HEK293 (cell line): ENCODE measurements at regions not wholly inside any gene's neighbourhood (a gene's known extent, or its start where the extent isn't known, plus 50 kb on each side); places are given as distances from the start of the nearest gene placed in this dataset.

Source experiments
- CTCF ChIA-PET: fragments of 350-600 bp; formaldehyde crosslinking; extraction: SDS; loops from one replicate; lab custom pipeline; 2021; ENCODE audit warnings: antibody characterized with exemption; lab: Yijun Ruan, JAX
- POLR2A ChIA-PET: fragments of 300-600 bp; formaldehyde crosslinking; extraction: SDS; loops from one replicate; lab custom pipeline; 2020; ENCODE audit warnings: antibody characterized with exemption, inconsistent platforms; lab: Yijun Ruan, JAX
- H3K27ac ChIP-seq: fragments of 200-500 bp; sonication (Bioruptor generic); 2 replicates; pipeline ENCODE4 v1.5.1; 2014; ENCODE audit warnings: low read depth, low read length, control low read depth, inconsistent platforms; ENCODE audit errors: extremely low read depth
- H3K36me3 ChIP-seq, 2 experiments: fragments of 200-500 bp in 1 of 2; sonication (Bioruptor generic) in 1 of 2; 1 replicate in 1 of 2; 2 replicates in 1 of 2; pipeline ENCODE4 v1.5.1; 2014 to 2017; ENCODE audit warnings: inconsistent platforms in 2 of 2, low read length in 2 of 2; ENCODE audit not compliant: control insufficient read depth in 2 of 2, insufficient read depth in 1 of 2
- H3K4me1 ChIP-seq: fragments of 200-500 bp; sonication (Bioruptor generic); 2 replicates; pipeline ENCODE4 v1.5.1; 2014; ENCODE audit warnings: mild to moderate bottlenecking, low read length, inconsistent platforms; ENCODE audit not compliant: control insufficient read depth, insufficient read depth
- H3K4me3 ChIP-seq: 2 replicates; pipeline ENCODE4 v1.5.1; 2011; ENCODE audit warnings: low read depth, mild to moderate bottlenecking, control low read depth, low read length, moderate library complexity
- H3K9me3 ChIP-seq: fragments of 200-500 bp; sonication (Bioruptor generic); 2 replicates; pipeline ENCODE4 v1.5.1; 2014; ENCODE audit warnings: low read depth, low read length, inconsistent platforms; ENCODE audit not compliant: control insufficient read depth, insufficient read depth
- GFI1B ChIP-seq: fragments of 450-650 bp; formaldehyde crosslinking; IDR thresholded peaks from 2 replicates; pipeline ENCODE4 v1.5.1; 2016; ENCODE audit warnings: missing biosample characterization, missing genetic modification characterization
- GLI4 ChIP-seq: fragments of 450-650 bp; formaldehyde crosslinking; IDR thresholded peaks from 2 replicates; pipeline ENCODE4 v1.5.1; 2016; ENCODE audit warnings: missing biosample characterization, missing genetic modification characterization
- KLF7 ChIP-seq: fragments of 450-650 bp; formaldehyde crosslinking; IDR thresholded peaks from 2 replicates; pipeline ENCODE4 v1.5.1; 2016; ENCODE audit warnings: missing biosample characterization, missing genetic modification characterization, borderline replicate concordance
- ZFP69B ChIP-seq: fragments of 450-650 bp; formaldehyde crosslinking; IDR thresholded peaks from 2 replicates; pipeline ENCODE4 v1.5.1; 2016; ENCODE audit warnings: missing biosample characterization, missing genetic modification characterization
- ZNF248 ChIP-seq: fragments of 450-650 bp; formaldehyde crosslinking; IDR thresholded peaks from 2 replicates; pipeline ENCODE4 v1.5.1; 2017; ENCODE audit warnings: missing biosample characterization, missing genetic modification characterization
- ZNF37A ChIP-seq: fragments of 450-650 bp; IDR thresholded peaks from 2 replicates; pipeline ENCODE4 v1.5.1; 2018; ENCODE audit warnings: missing biosample characterization, missing genetic modification characterization
- ZNF416 ChIP-seq: fragments of 450-650 bp; formaldehyde crosslinking; IDR thresholded peaks from 2 replicates; pipeline ENCODE4 v1.5.1; 2016; ENCODE audit warnings: missing biosample characterization, missing genetic modification characterization
- ZNF423 ChIP-seq: fragments of 450-650 bp; formaldehyde crosslinking; IDR thresholded peaks from 2 replicates; pipeline ENCODE4 v1.5.1; 2016; ENCODE audit warnings: missing biosample characterization, missing genetic modification characterization
- ZNF571 ChIP-seq: fragments of 450-650 bp; formaldehyde crosslinking; IDR thresholded peaks from 2 replicates; pipeline ENCODE4 v1.5.0; 2017; ENCODE audit warnings: missing biosample characterization, missing genetic modification characterization
- ZNF624 ChIP-seq: fragments of 450-650 bp; formaldehyde crosslinking; IDR thresholded peaks from 2 replicates; pipeline ENCODE4 v1.5.1; 2017; ENCODE audit warnings: missing biosample characterization, missing genetic modification characterization
- ZNF701 ChIP-seq: fragments of 450-650 bp; formaldehyde crosslinking; IDR thresholded peaks from 2 replicates; pipeline ENCODE4 v1.5.1; 2016; ENCODE audit warnings: missing biosample characterization, missing genetic modification characterization
- TF ChIP-seq, protein P1 (sequence below): fragments of 450-650 bp; IDR thresholded peaks from 2 replicates; pipeline ENCODE4 v1.5.1; 2018; ENCODE audit warnings: missing biosample characterization, mild to moderate bottlenecking, missing genetic modification characterization
- TF ChIP-seq, protein P2 (sequence below): fragments of 450-650 bp; formaldehyde crosslinking; IDR thresholded peaks from 2 replicates; pipeline ENCODE4 v1.5.1; 2016; ENCODE audit warnings: missing biosample characterization, missing genetic modification characterization
- TF ChIP-seq, protein P3 (sequence below): fragments of 450-650 bp; formaldehyde crosslinking; IDR thresholded peaks from 2 replicates; pipeline ENCODE4 v1.5.1; 2017; ENCODE audit warnings: missing biosample characterization, missing genetic modification characterization
- TF ChIP-seq, protein P4 (sequence below): fragments of 450-650 bp; formaldehyde crosslinking; IDR thresholded peaks from 2 replicates; pipeline ENCODE4 v1.5.1; 2016; ENCODE audit warnings: missing biosample characterization, missing genetic modification characterization
- TF ChIP-seq, protein P5 (sequence below): fragments of 450-650 bp; formaldehyde crosslinking; conservative IDR thresholded peaks from 2 replicates; pipeline ENCODE4 v1.5.1; 2016; ENCODE audit warnings: low read depth, missing biosample characterization, missing genetic modification characterization
- TF ChIP-seq, protein P6 (sequence below): fragments of 450-650 bp; formaldehyde crosslinking; IDR thresholded peaks from 2 replicates; pipeline ENCODE4 v1.5.1; 2017; ENCODE audit warnings: missing biosample characterization, missing genetic modification characterization

DNA sequence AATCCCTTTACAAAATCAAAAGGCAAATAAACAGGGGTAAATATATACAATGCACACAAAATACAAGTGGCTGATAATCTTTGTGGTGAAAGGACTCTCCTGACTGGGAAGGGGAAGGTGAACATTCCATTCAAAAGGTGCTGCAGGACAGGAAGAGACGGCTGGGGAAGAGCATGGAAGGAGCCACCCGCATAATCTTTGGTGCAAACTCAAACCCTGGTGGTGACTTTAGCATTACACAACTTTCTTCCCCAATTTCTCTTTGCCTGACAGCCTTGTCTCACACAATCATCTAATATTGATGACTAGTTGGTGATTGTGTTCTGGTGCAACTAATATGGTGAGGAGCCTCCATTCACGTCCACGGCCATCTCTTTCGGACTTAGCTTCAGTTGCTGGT lies 117.0 kb upstream of the EGFR start:
- H3K4me1 ChIP-seq, result no peaks in the 10 kb centered on the region
- ChIA-PET CTCF (no interaction called here), POLR2A (no interaction called here)
- no peak overlapping the region for H3K4me3 ChIP-seq
- H3K27ac ChIP-seq, result no peak overlapping the region
- H3K9me3 ChIP-seq, result no peaks in the 10 kb centered on the region
- TF ChIP-seq, protein P1, sequence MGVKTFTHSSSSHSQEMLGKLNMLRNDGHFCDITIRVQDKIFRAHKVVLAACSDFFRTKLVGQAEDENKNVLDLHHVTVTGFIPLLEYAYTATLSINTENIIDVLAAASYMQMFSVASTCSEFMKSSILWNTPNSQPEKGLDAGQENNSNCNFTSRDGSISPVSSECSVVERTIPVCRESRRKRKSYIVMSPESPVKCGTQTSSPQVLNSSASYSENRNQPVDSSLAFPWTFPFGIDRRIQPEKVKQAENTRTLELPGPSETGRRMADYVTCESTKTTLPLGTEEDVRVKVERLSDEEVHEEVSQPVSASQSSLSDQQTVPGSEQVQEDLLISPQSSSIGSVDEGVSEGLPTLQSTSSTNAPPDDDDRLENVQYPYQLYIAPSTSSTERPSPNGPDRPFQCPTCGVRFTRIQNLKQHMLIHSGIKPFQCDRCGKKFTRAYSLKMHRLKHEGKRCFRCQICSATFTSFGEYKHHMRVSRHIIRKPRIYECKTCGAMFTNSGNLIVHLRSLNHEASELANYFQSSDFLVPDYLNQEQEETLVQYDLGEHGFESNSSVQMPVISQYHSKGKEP (tag by site-specific recombination), result no peak
- TF ChIP-seq, all 188 proteins: peak for 0
- H3K36me3 ChIP-seq, result no peaks in the 10 kb centered on the region

DNA sequence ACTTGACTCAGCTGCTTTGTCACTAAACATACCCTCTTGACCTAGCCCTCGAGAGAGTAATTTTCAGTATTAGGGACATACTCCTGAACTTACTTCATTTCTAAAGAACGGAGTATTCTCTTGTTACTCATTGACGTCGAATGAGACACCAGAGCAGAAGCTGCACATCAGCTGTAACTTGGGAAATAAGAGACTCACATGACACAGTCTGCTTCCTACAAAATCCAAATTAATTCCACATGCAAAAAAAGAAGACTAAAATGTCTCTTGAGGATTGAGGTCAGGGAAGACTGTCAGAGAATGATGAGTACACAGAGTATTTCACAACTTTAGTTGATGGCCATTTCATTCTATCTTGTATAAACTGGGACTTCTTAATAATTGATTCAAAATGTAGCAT lies 114.7 kb upstream of the EGFR start:
- TF ChIP-seq, protein P2, sequence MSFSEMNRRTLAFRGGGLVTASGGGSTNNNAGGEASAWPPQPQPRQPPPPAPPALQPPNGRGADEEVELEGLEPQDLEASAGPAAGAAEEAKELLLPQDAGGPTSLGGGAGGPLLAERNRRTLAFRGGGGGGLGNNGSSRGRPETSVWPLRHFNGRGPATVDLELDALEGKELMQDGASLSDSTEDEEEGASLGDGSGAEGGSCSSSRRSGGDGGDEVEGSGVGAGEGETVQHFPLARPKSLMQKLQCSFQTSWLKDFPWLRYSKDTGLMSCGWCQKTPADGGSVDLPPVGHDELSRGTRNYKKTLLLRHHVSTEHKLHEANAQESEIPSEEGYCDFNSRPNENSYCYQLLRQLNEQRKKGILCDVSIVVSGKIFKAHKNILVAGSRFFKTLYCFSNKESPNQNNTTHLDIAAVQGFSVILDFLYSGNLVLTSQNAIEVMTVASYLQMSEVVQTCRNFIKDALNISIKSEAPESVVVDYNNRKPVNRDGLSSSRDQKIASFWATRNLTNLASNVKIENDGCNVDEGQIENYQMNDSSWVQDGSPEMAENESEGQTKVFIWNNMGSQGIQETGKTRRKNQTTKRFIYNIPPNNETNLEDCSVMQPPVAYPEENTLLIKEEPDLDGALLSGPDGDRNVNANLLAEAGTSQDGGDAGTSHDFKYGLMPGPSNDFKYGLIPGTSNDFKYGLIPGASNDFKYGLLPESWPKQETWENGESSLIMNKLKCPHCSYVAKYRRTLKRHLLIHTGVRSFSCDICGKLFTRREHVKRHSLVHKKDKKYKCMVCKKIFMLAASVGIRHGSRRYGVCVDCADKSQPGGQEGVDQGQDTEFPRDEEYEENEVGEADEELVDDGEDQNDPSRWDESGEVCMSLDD, result no peak
- TF ChIP-seq, protein P3, sequence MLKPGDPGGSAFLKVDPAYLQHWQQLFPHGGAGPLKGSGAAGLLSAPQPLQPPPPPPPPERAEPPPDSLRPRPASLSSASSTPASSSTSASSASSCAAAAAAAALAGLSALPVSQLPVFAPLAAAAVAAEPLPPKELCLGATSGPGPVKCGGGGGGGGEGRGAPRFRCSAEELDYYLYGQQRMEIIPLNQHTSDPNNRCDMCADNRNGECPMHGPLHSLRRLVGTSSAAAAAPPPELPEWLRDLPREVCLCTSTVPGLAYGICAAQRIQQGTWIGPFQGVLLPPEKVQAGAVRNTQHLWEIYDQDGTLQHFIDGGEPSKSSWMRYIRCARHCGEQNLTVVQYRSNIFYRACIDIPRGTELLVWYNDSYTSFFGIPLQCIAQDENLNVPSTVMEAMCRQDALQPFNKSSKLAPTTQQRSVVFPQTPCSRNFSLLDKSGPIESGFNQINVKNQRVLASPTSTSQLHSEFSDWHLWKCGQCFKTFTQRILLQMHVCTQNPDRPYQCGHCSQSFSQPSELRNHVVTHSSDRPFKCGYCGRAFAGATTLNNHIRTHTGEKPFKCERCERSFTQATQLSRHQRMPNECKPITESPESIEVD (tag by site-specific recombination), result no peak
- TF ChIP-seq, protein P4, sequence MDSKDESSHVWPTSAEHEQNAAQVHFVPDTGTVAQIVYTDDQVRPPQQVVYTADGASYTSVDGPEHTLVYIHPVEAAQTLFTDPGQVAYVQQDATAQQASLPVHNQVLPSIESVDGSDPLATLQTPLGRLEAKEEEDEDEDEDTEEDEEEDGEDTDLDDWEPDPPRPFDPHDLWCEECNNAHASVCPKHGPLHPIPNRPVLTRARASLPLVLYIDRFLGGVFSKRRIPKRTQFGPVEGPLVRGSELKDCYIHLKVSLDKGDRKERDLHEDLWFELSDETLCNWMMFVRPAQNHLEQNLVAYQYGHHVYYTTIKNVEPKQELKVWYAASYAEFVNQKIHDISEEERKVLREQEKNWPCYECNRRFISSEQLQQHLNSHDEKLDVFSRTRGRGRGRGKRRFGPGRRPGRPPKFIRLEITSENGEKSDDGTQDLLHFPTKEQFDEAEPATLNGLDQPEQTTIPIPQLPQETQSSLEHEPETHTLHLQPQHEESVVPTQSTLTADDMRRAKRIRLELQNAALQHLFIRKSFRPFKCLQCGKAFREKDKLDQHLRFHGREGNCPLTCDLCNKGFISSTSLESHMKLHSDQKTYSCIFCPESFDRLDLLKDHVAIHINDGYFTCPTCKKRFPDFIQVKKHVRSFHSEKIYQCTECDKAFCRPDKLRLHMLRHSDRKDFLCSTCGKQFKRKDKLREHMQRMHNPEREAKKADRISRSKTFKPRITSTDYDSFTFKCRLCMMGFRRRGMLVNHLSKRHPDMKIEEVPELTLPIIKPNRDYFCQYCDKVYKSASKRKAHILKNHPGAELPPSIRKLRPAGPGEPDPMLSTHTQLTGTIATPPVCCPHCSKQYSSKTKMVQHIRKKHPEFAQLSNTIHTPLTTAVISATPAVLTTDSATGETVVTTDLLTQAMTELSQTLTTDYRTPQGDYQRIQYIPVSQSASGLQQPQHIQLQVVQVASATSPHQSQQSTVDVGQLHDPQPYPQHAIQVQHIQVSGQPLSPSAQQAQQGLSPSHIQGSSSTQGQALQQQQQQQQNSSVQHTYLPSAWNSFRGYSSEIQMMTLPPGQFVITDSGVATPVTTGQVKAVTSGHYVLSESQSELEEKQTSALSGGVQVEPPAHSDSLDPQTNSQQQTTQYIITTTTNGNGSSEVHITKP (tag by site-specific recombination), result no peak
- TF ChIP-seq ZNF701 (tag by site-specific recombination) (no peak), ZNF423 (tag by site-specific recombination) (no peak), ZNF624 (tag by site-specific recombination) (no peak), ZNF248 (tag by site-specific recombination) (no peak), ZNF416 (tag by site-specific recombination) (no peak), ZNF571 (tag by site-specific recombination) (no peak), ZFP69B (tag by site-specific recombination) (no peak), GFI1B (tag by site-specific recombination) (no peak), KLF7 (tag by site-specific recombination) (no peak), GLI4 (tag by site-specific recombination) (no peak), ZNF37A (tag by site-specific recombination) (no peak)
- TF ChIP-seq, protein P5, sequence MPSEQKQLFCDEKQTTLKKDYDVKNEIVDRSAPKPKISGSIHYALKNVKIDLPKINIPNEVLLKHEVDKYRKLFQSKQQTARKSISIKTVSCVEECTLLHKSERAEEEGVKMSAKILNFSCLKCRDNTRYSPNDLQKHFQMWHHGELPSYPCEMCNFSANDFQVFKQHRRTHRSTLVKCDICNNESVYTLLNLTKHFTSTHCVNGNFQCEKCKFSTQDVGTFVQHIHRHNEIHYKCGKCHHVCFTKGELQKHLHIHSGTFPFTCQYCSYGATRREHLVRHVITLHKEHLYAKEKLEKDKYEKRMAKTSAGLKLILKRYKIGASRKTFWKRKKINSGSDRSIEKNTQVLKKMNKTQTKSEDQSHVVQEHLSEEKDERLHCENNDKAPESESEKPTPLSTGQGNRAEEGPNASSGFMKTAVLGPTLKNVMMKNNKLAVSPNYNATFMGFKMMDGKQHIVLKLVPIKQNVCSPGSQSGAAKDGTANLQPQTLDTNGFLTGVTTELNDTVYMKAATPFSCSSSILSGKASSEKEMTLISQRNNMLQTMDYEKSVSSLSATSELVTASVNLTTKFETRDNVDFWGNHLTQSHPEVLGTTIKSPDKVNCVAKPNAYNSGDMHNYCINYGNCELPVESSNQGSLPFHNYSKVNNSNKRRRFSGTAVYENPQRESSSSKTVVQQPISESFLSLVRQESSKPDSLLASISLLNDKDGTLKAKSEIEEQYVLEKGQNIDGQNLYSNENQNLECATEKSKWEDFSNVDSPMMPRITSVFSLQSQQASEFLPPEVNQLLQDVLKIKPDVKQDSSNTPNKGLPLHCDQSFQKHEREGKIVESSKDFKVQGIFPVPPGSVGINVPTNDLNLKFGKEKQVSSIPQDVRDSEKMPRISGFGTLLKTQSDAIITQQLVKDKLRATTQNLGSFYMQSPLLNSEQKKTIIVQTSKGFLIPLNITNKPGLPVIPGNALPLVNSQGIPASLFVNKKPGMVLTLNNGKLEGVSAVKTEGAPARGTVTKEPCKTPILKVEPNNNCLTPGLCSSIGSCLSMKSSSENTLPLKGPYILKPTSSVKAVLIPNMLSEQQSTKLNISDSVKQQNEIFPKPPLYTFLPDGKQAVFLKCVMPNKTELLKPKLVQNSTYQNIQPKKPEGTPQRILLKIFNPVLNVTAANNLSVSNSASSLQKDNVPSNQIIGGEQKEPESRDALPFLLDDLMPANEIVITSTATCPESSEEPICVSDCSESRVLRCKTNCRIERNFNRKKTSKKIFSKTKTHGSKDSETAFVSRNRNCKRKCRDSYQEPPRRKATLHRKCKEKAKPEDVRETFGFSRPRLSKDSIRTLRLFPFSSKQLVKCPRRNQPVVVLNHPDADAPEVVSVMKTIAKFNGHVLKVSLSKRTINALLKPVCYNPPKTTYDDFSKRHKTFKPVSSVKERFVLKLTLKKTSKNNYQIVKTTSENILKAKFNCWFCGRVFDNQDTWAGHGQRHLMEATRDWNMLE (tag by site-specific recombination), result no peak
- TF ChIP-seq, protein P6, sequence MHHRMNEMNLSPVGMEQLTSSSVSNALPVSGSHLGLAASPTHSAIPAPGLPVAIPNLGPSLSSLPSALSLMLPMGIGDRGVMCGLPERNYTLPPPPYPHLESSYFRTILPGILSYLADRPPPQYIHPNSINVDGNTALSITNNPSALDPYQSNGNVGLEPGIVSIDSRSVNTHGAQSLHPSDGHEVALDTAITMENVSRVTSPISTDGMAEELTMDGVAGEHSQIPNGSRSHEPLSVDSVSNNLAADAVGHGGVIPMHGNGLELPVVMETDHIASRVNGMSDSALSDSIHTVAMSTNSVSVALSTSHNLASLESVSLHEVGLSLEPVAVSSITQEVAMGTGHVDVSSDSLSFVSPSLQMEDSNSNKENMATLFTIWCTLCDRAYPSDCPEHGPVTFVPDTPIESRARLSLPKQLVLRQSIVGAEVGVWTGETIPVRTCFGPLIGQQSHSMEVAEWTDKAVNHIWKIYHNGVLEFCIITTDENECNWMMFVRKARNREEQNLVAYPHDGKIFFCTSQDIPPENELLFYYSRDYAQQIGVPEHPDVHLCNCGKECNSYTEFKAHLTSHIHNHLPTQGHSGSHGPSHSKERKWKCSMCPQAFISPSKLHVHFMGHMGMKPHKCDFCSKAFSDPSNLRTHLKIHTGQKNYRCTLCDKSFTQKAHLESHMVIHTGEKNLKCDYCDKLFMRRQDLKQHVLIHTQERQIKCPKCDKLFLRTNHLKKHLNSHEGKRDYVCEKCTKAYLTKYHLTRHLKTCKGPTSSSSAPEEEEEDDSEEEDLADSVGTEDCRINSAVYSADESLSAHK (tag by site-specific recombination), result no peak
- TF ChIP-seq, all 188 proteins: peak for 0
- H3K9me3 ChIP-seq, result no peaks in the 10 kb centered on the region
- H3K4me1 ChIP-seq, result no peaks in the 10 kb centered on the region
- CTCF ChIA-PET, result interaction anchor here (0.5 to 0.6 kb wide), 2 partner anchors 55 to 134 kb away, joined by 3 to 4 read pairs; no protein-coding TSS in a partner anchor
- no peaks in the 10 kb centered on the region for H3K36me3 ChIP-seq
- H3K27ac ChIP-seq, result no peak overlapping the region
- POLR2A ChIA-PET, result no interaction called here
- no peak overlapping the region for H3K4me3 ChIP-seq
